ENCODE measurements at regions not wholly inside any gene's neighbourhood (a gene's known extent, or its start where the extent isn't known, plus 50 kb on each side); places are given as distances from the start of the nearest gene placed in this dataset.
A peak's percentile ranks its signal among the peaks of the same experiment; 100 is the strongest.

DNA sequence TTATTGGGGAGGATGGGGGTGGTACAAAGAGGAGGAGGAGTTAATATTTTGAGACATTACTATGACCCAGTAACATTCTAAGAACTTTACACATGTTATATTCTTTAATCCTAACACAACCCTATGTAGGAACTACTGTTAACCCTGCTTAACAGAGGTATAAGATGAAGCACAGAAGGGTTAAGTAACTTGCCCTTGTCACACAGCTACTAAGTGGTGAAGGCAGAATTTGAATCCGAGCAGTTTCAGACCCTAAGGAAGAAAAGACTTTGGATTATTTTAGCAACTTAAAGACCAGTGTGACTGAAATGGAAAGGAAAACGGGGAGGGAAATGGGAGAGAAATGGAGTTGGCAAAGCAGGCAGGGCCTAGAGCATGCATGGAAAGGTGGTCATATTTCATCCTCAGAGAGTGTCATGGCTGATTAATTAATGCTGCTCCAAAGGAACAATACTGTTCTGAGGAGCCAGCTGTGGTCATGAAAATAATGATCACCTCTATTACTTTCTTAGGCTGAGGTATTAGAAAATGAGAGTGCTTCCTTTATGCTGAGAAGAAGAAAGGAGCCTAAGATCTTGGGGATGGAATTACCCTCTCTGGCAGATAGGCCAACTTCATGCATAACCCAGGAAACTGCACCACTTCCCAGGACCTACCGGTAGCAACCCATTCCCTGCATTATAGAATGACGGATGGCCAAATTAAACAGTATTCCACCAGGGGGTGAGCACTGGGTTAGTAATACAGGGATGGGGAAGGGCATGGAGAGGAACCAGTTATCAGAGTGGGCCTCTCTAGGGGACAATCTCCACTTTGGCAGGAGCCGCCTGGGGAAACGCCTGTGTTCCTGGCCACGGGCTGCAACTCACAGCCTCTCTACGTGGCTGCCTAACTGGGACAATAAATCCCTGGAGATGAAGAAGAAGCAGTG is 50.1 kb upstream of the TNFAIP3 start:
- 82% methylated on average over 2 of the region's 8 CpGs; no CpG with 5 or more reads in 1 of the 2 experiments for WGBS, 2 experiments (ENCODE audit: extremely low coverage in 2 of 2, insufficient read length in 1 of 2)
- H3K27ac ChIP-seq (ENCODE audit: insufficient read depth, low read length) = no peak overlapping the region
- H2BK5ac ChIP-seq (ENCODE audit: low read depth, low read length, poor library complexity, severe bottlenecking) = no peak overlapping the region
- H3K4me2 ChIP-seq (ENCODE audit: low read depth, low read length) = no peak overlapping the region
- no peak overlapping the region for H2BK15ac ChIP-seq (ENCODE audit: low read depth, low read length)
- H3K79me1 ChIP-seq (ENCODE audit: low read depth in 1 of 2, low read length in 2 of 2) = no peaks in the 10 kb centered on the region
- H4K8ac ChIP-seq (ENCODE audit: low read depth in 2 of 2, low read length in 2 of 2) = no peak overlapping the region
- no peak overlapping the region for H3K23ac ChIP-seq (ENCODE audit: low read depth, low read length)
- DNase-seq (no peak), ATAC-seq (ENCODE audit: low read depth) (no peak)
- H3K14ac ChIP-seq (replicated peaks; ENCODE audit: low read depth, low read length) = no peak overlapping the region
- H2AFZ ChIP-seq (replicated peaks; ENCODE audit: low read length, poor library complexity) = peak overlapping the region; percentile 6
- no peaks in the 10 kb centered on the region for H3K9me3 ChIP-seq (ENCODE audit: control insufficient read depth, insufficient read depth, low read length)
- in situ Hi-C loops (cut with MboI; ENCODE audit: low sequenced_read_pairs) = no loop called here
- no peak overlapping the region for H3K56ac ChIP-seq (ENCODE audit: extremely low read depth, insufficient read depth, low read length)
- intact Hi-C loops (cut with micrococcal nuclease) = no loop called here
- peaks cover 3% of the 10 kb centered on the region for H3K9me1 ChIP-seq (ENCODE audit: insufficient read depth, low read length)
- H3K9ac ChIP-seq (ENCODE audit: low read depth, low read length) = no peak overlapping the region
- no peaks in the 10 kb centered on the region for H3K27me3 ChIP-seq (ENCODE audit: control insufficient read depth, insufficient read depth, low read length)
- ChIA-PET POLR2A (ENCODE audit: unreplicated experiment) (no interaction called here), CTCF (interaction anchor here (1.0 kb wide), 1 partner anchor 8 kb away, joined by 4 read pairs; no protein-coding TSS in a partner anchor)
- no peak overlapping the region for H4K5ac ChIP-seq (ENCODE audit: low read depth, low read length)
- no TSS peak for BruUV-seq (replicated peaks)
- no peak overlapping the region for H2BK120ac ChIP-seq (ENCODE audit: low read depth, low read length)
- H3K4me3 ChIP-seq (ENCODE audit: insufficient read depth, low read depth, low read length) = no peak overlapping the region
- H4K91ac ChIP-seq (ENCODE audit: insufficient read depth, low read depth, low read length) = no peak overlapping the region; the same call in 1 of the 2 replicates
- no peak overlapping the region for H2AK9ac ChIP-seq (replicated peaks; ENCODE audit: low read depth, low read length, poor library complexity)
- no peak for TF ChIP-seq CHD1 (IDR thresholded peaks at IDR 0.05; ENCODE audit: low read depth, low read length)
- TF ChIP-seq MAFK (IDR thresholded peaks at IDR 0.05; ENCODE audit: low read depth, low read length) = no peak
- TF ChIP-seq CEBPB (IDR thresholded peaks at IDR 0.05; ENCODE audit: low read depth, low read length) = no peak
- TF ChIP-seq RFX5 (IDR thresholded peaks at IDR 0.05; ENCODE audit: low read depth, low read length) = no peak
- TF ChIP-seq, protein P1, sequence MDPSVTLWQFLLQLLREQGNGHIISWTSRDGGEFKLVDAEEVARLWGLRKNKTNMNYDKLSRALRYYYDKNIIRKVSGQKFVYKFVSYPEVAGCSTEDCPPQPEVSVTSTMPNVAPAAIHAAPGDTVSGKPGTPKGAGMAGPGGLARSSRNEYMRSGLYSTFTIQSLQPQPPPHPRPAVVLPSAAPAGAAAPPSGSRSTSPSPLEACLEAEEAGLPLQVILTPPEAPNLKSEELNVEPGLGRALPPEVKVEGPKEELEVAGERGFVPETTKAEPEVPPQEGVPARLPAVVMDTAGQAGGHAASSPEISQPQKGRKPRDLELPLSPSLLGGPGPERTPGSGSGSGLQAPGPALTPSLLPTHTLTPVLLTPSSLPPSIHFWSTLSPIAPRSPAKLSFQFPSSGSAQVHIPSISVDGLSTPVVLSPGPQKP (IDR thresholded peaks at IDR 0.05; ENCODE audit: borderline replicate concordance, low read depth, low read length) = no peak
- TF ChIP-seq, protein P2, sequence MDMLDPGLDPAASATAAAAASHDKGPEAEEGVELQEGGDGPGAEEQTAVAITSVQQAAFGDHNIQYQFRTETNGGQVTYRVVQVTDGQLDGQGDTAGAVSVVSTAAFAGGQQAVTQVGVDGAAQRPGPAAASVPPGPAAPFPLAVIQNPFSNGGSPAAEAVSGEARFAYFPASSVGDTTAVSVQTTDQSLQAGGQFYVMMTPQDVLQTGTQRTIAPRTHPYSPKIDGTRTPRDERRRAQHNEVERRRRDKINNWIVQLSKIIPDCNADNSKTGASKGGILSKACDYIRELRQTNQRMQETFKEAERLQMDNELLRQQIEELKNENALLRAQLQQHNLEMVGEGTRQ (IDR thresholded peaks at IDR 0.05; ENCODE audit: low read depth, low read length) = no peak
- TF ChIP-seq, protein P3, sequence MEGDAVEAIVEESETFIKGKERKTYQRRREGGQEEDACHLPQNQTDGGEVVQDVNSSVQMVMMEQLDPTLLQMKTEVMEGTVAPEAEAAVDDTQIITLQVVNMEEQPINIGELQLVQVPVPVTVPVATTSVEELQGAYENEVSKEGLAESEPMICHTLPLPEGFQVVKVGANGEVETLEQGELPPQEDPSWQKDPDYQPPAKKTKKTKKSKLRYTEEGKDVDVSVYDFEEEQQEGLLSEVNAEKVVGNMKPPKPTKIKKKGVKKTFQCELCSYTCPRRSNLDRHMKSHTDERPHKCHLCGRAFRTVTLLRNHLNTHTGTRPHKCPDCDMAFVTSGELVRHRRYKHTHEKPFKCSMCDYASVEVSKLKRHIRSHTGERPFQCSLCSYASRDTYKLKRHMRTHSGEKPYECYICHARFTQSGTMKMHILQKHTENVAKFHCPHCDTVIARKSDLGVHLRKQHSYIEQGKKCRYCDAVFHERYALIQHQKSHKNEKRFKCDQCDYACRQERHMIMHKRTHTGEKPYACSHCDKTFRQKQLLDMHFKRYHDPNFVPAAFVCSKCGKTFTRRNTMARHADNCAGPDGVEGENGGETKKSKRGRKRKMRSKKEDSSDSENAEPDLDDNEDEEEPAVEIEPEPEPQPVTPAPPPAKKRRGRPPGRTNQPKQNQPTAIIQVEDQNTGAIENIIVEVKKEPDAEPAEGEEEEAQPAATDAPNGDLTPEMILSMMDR (conservative IDR thresholded peaks at IDR 0.05; ENCODE audit: low read depth, low read length) = no peak
- no peak for TF ChIP-seq NFE2L2 (IDR thresholded peaks at IDR 0.05; ENCODE audit: low read depth, low read length)
- no peak for TF ChIP-seq RCOR1 (IDR thresholded peaks at IDR 0.05; ENCODE audit: insufficient replicate concordance, low read length)
- TF ChIP-seq MAZ (IDR thresholded peaks at IDR 0.05; ENCODE audit: borderline replicate concordance, low read depth, low read length) = no peak
- TF ChIP-seq POLR2A (IDR thresholded peaks at IDR 0.05; ENCODE audit: low read depth, low read length) = no peak
- no peak for TF ChIP-seq SMC3 (IDR thresholded peaks at IDR 0.05; ENCODE audit: low read depth, low read length)
- no peak for TF ChIP-seq BHLHE40 (IDR thresholded peaks at IDR 0.05; ENCODE audit: low read depth, low read length)
- H3K4ac ChIP-seq (ENCODE audit: low read depth, low read length) = no peak overlapping the region
- H2AK5ac ChIP-seq (ENCODE audit: low read depth, low read length) = no peak overlapping the region
- H4K20me1 ChIP-seq (ENCODE audit: insufficient read depth, low read length) = no peaks in the 10 kb centered on the region
- H3K4me1 ChIP-seq (ENCODE audit: control insufficient read depth, insufficient read depth, low read length) = peaks cover 4% of the 10 kb centered on the region
- no peaks in the 10 kb centered on the region for H3K36me3 ChIP-seq (ENCODE audit: control insufficient read depth, insufficient read depth, low read length)
- H2BK20ac ChIP-seq (ENCODE audit: low read depth, low read length) = no peak overlapping the region
- H3K18ac ChIP-seq (ENCODE audit: low read depth, low read length) = no peak overlapping the region
- dilution Hi-C loops (cut with HindIII; ENCODE audit: low sequenced_read_pairs, unreplicated experiment) = no loop called here
